Uterus (tissue), 2 donors: ENCODE measurements at regions not wholly inside any gene's neighbourhood (a gene's known extent, or its start where the extent isn't known, plus 50 kb on each side); places are given as distances from the start of the nearest gene placed in this dataset.

Experiments
- CTCF ChIP-seq, 4 experiments: fragments of 200-600 bp in 2 of 4; fragments of 450-650 bp in 2 of 4; sonication (generic) in 2 of 4; IDR thresholded peaks; one replicate each; pipeline ENCODE4 v1.5.1; 2016 to 2019; ENCODE audit warnings: antibody characterized with exemption in 4 of 4, mild to moderate bottlenecking in 2 of 4, moderate library complexity in 1 of 4
- POLR2A ChIP-seq, 2 donors: fragments of 450-650 bp; IDR thresholded peaks; one replicate each; pipeline ENCODE4 v1.6.1; 2016; ENCODE audit warnings: antibody characterized with exemption in 2 of 2, mild to moderate bottlenecking in 1 of 2, moderate library complexity in 1 of 2

- TF ChIP-seq CTCF (IDR thresholded peaks at IDR 0.05) (no peak), POLR2A (IDR thresholded peaks at IDR 0.05) (no peak)
Observed at GRCh38 chr1:187433598-187433997, 604.8 kb downstream of the PLA2G4A start.
